ENCODE measurements at regions not wholly inside any gene's neighbourhood (a gene's known extent, or its start where the extent isn't known, plus 50 kb on each side); places are given as distances from the start of the nearest gene placed in this dataset.

DNA sequence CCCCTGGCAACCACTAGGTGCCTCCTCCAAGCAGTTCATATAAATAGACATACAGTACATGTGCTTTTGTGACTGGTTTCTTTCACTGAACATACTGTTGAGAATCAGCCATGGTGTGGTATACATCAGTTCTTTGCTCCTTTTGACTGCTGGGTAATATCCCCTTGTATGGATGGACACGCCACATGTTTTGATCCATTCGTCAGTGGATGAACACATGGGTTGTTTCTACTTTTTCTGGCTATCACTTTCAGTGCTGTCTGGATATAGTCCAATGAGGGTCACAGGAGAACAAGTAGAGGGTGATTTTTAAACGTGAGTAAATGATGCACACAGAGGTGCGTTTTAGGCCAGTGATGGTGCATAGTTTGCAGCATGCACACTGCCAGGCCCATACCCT lies 183.9 kb downstream of the FOXA2 start:
- Histone ChIP-seq H3K36me3 (no peaks in the 10 kb centered on the region), H3K4me3 (no peak overlapping the region), H3K9me3 (no peaks in the 10 kb centered on the region), H3K4me1 (peaks cover 0 to 14% (median 2%) of the 10 kb centered on the region in 3 donors), H3K27me3 (peaks cover 16% of the 10 kb centered on the region), H3K27ac (no peak overlapping the region)
- no peak for ATAC-seq
- TF ChIP-seq POLR2AphosphoS5 (IDR thresholded peaks at IDR 0.05): no peak
- no peak for TF ChIP-seq EP300 (IDR thresholded peaks at IDR 0.05)
- no peak for TF ChIP-seq CTCF (IDR thresholded peaks at IDR 0.05)
- no peak for TF ChIP-seq POLR2A (IDR thresholded peaks at IDR 0.05)
- 68 to 81% methylated on average over 2 of the region's 4 CpGs for WGBS, 2 donors (ENCODE audit: low coverage in 1 of 2)

GRCh38 chr20:22394583-22394982 lies 189.8 kb downstream of the FOXA2 start:
- ATAC-seq: no peak
- Histone ChIP-seq H3K27me3 (peaks cover 11% of the 10 kb centered on the region), H3K4me3 (no peak overlapping the region), H3K27ac (no peak overlapping the region), H3K9me3 (no peaks in the 10 kb centered on the region), H3K4me1 (no peaks in the 10 kb centered on the region), H3K36me3 (no peaks in the 10 kb centered on the region)
- no peak for TF ChIP-seq EP300 (IDR thresholded peaks at IDR 0.05)
- no peak for TF ChIP-seq POLR2A (IDR thresholded peaks at IDR 0.05)
- no peak for TF ChIP-seq POLR2AphosphoS5 (IDR thresholded peaks at IDR 0.05)
- no peak for TF ChIP-seq CTCF (IDR thresholded peaks at IDR 0.05)
- WGBS, 2 donors (ENCODE audit: low coverage in 1 of 2): 50 to 75% methylated on average over 1 of the region's 1 CpG

DNA sequence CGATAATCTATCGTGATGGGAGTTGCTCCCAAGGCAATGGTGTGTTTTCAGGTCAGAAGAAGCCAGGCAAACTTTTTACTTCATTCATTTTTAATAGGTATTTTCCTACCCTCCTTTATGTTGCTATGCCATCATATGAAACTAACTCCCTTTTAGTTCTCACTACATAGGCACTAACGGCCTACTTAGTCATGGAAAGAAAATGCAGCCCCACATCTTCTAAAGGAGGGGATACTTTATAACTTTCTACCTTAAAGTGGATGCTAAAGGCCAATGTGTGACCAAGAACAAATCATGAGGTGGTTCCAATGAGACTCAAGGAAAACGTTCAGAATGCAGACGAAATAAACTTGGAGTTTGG lies 193.8 kb downstream of the FOXA2 start:
- Histone ChIP-seq H3K27ac (no peak overlapping the region), H3K4me3 (no peak overlapping the region), H3K4me1 (no peaks in the 10 kb centered on the region), H3K9me3 (no peaks in the 10 kb centered on the region), H3K27me3 (peaks cover 25% of the 10 kb centered on the region), H3K36me3 (no peaks in the 10 kb centered on the region)
- ATAC-seq: no peak
- WGBS, 2 donors (ENCODE audit: low coverage in 1 of 2): 68 to 81% methylated on average over 5 of the region's 5 CpGs
- no peak for TF ChIP-seq POLR2A (IDR thresholded peaks at IDR 0.05)
- TF ChIP-seq CTCF (IDR thresholded peaks at IDR 0.05): no peak

- TF ChIP-seq POLR2A (IDR thresholded peaks at IDR 0.05) (no peak), POLR2AphosphoS5 (IDR thresholded peaks at IDR 0.05) (no peak), EP300 (IDR thresholded peaks at IDR 0.05) (no peak), CTCF (IDR thresholded peaks at IDR 0.05) (no peak)
- WGBS, 2 donors (ENCODE audit: low coverage in 1 of 2): 56 to 91% methylated on average over 4 of the region's 8 CpGs
- Histone ChIP-seq H3K27ac (no peak overlapping the region), H3K9me3 (no peaks in the 10 kb centered on the region), H3K27me3 (peaks cover 30% of the 10 kb centered on the region), H3K4me1 (no peaks in the 10 kb centered on the region), H3K4me3 (no peak overlapping the region), H3K36me3 (no peaks in the 10 kb centered on the region)
- no peak for ATAC-seq
These were observed 194.4 kb downstream of the FOXA2 start for GRCh38 chr20:22389836-22390542.

DNA sequence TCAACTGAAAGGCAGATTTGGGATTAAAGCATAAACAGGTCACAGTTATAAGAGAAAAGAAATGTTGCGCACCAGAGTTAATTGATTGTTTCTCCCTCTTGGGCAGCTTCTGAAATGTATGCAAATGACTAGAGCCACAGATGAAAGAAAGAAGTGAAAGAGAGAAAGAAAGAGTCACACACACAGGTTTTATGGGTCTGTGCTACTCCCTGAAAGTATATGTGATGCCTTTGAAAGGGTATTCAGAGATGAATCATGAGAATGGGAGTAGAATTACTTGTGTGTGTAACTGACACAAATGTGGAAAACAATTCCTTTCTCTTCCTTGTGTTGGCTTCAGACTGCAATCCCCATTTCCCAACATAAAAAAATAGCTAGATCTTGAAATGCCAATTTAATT lies 196.9 kb downstream of the FOXA2 start:
- H3K9me3 ChIP-seq: no peaks in the 10 kb centered on the region
- 83 to 89% methylated on average over 1 of the region's 1 CpG for WGBS, 2 donors (ENCODE audit: low coverage in 1 of 2)
- H3K4me1 ChIP-seq: no peaks in the 10 kb centered on the region
- H3K27me3 ChIP-seq: peaks cover 31% of the 10 kb centered on the region
- H3K27ac ChIP-seq: no peak overlapping the region
- H3K36me3 ChIP-seq: no peaks in the 10 kb centered on the region
- ATAC-seq: no peak
- TF ChIP-seq EP300 (IDR thresholded peaks at IDR 0.05) (no peak), POLR2A (IDR thresholded peaks at IDR 0.05) (no peak), POLR2AphosphoS5 (IDR thresholded peaks at IDR 0.05) (no peak), CTCF (IDR thresholded peaks at IDR 0.05) (no peak)
- no peak overlapping the region for H3K4me3 ChIP-seq
